ENCODE measurements at regions not wholly inside any gene's neighbourhood (a gene's known extent, or its start where the extent isn't known, plus 50 kb on each side); places are given as distances from the start of the nearest gene placed in this dataset.

- DNase-seq: peak; percentile 22
These were observed 71.6 kb upstream of the CLCN4 start for GRCh38 chrX:10085223-10085622.

DNA sequence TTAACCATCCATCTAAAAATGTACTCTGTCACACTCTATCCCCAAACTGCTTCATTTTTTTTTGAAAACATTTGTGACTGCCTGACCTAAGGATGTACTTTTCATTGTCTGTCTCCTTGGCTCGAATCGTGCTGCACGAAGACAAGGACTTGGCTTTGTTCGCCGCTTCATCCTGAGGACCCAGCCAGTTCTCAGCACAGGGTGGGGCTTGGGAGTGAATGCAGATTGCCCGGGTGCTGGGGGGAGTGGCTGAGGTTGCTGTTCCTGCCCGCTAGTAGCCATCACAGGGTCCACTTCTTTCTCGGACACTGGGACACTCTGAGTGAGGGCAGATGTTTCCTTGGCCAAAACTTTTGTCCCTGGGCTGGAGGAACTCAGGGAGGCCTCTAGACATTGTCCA lies 70.1 kb upstream of the CLCN4 start:
- DNase-seq: no peak

- no peak for DNase-seq
These were observed 69.4 kb upstream of the CLCN4 start for GRCh38 chrX:10087391-10087790.

GRCh38 chrX:10089378-10089795 lies 67.4 kb upstream of the CLCN4 start:
- DNase-seq: peak; percentile 20

GRCh38 chrX:10090319-10090718 lies 66.5 kb upstream of the CLCN4 start:
- no peak for DNase-seq

- DNase-seq: no peak
These were observed 61.5 kb upstream of the CLCN4 start for GRCh38 chrX:10095246-10095645.

DNA sequence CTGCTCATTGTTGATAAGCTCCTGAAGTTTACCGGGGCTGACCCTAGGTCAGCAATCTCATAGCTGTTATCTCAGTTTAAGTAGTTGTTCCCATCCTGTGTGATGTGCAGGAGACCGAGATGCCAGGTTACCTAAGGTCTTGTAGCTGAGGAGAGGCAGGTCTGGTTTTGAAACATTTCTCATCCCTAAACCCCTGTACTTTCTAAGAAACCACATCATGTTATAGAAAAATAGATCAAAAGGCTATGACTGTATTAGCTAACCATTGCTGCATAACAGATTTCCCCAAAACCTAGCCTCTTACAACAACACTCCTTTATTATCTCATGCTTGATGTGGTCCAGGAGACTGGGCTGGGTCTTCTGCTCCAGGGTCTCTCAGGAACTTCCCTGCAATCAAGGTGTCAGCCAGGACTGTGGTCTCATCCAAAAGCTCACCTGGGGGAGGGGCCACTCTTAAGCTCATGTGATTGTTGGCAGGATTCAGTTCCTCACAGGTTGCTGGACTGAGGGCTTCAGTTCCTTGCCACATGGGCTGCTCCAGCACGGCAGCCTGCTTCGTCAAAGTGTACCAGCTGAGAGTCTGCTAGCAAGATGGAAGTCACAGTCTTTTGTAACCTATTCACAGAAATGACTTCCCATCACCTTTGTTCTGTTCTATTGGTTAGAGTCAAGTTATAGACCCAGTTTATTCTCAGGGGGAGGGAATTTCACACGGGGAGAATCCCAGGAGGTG lies 60.9 kb upstream of the CLCN4 start:
- DNase-seq: no peak

- DNase-seq: no peak
These were observed 58.5 kb upstream of the CLCN4 start for GRCh38 chrX:10098270-10098713.

GRCh38 chrX:10099411-10099810 lies 57.4 kb upstream of the CLCN4 start:
- no peak for DNase-seq

DNA sequence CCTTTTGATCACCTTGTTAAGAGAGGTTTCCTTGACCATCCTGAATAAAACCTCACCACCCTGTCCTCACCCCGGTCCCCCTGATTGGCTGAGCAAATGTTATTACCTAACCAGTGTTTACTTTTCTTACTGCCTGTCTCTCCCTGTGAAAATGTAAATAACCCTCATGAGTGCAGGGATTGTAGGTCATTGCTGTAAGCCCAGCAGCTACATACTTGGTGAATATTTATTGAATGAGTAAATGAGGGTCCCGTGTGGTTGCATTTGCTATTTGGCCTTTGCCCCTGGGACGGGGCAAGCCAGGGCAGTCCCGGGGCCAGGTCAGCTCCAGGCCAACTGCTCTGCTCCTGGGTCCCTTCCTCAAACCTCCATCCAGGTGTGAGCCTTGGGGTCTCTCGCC lies 55.5 kb upstream of the CLCN4 start:
- no peak for DNase-seq

GRCh38 chrX:10102046-10102704 lies 54.6 kb upstream of the CLCN4 start:
- no peak for DNase-seq

- no peak for DNase-seq
These were observed 53.8 kb upstream of the CLCN4 start for GRCh38 chrX:10103023-10103422.

GRCh38 chrX:10104958-10105658 lies 51.7 kb upstream of the CLCN4 start:
- DNase-seq: no peak

DNA sequence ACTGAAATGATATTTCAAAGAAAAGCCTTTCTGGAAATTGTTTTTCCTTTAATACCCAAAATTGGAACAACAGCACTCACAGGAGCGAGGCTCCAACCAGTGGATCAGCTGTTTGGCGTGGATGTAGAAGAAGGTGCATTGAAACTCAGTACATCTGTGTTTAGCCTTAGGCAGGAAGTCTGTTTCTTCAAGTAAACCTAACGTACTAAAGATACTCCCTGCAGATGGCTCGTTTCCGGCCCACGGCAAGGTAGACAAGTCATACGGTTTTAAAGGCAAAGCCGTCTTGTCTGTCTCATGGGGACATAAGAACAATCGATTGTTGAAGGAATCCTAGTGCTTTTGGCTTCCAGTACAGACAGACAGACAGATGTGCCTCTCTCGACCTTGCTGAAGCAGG lies 50.0 kb upstream of the CLCN4 start:
- no peak for DNase-seq
